NB4 (cell line): ENCODE measurements at regions not wholly inside any gene's neighbourhood (a gene's known extent, or its start where the extent isn't known, plus 50 kb on each side); places are given as distances from the start of the nearest gene placed in this dataset.

Experiments
- DNase-seq: peaks from one replicate; pipeline ENCODE4 v3.0.0; 2010; ENCODE audit warnings: low read depth
- H3K4me3 ChIP-seq: one replicate; pipeline ENCODE4 v1.5.1; 2011; ENCODE audit warnings: mild to moderate bottlenecking, low read depth, low read length, moderate library complexity
- CTCF ChIP-seq: IDR thresholded peaks from one replicate; pipeline ENCODE4 v1.5.1; 2012; ENCODE audit warnings: low read depth, low read length
- MAX ChIP-seq: IDR thresholded peaks from 2 replicates; pipeline ENCODE4 v1.6.1; 2011; ENCODE audit warnings: low read depth, low read length
- MYC ChIP-seq: IDR thresholded peaks from 2 replicates; pipeline ENCODE4 v1.6.1; 2011; ENCODE audit warnings: low read depth, low read length
- POLR2A ChIP-seq: IDR thresholded peaks from 2 replicates; pipeline ENCODE4 v1.6.1; 2011; ENCODE audit warnings: mild to moderate bottlenecking; ENCODE audit not compliant: insufficient read length; ENCODE audit errors: extremely low read depth

- DNase-seq = no peak
- no peak for TF ChIP-seq MAX
- no peak for TF ChIP-seq CTCF
- no peak for TF ChIP-seq POLR2A
- no peak for TF ChIP-seq MYC
- no peak overlapping the region for H3K4me3 ChIP-seq
Observed at GRCh38 chr2:104745846-104746245, 108.1 kb upstream of the POU3F3 start.

GRCh38 chr2:104746299-104746698 lies 107.6 kb upstream of the POU3F3 start:
- TF ChIP-seq MYC (no peak), POLR2A (no peak), MAX (no peak), CTCF (no peak)
- no peak for DNase-seq
- no peak overlapping the region for H3K4me3 ChIP-seq

GRCh38 chr2:104746858-104747257 lies 107.1 kb upstream of the POU3F3 start:
- H3K4me3 ChIP-seq = no peak overlapping the region
- TF ChIP-seq MYC (no peak), POLR2A (no peak), MAX (no peak), CTCF (no peak)
- DNase-seq = no peak

- H3K4me3 ChIP-seq = no peak overlapping the region
- no peak for DNase-seq
- TF ChIP-seq POLR2A (no peak), MYC (no peak), CTCF (no peak)
Observed at GRCh38 chr2:104749856-104750460, 104.0 kb upstream of the POU3F3 start.

GRCh38 chr2:104752504-104752903 lies 101.4 kb upstream of the POU3F3 start:
- DNase-seq = peak; percentile 33
- TF ChIP-seq MYC (no peak), MAX (no peak), POLR2A (no peak), CTCF (no peak)
- no peak overlapping the region for H3K4me3 ChIP-seq
